ENCODE measurements at regions not wholly inside any gene's neighbourhood (a gene's known extent, or its start where the extent isn't known, plus 50 kb on each side); places are given as distances from the start of the nearest gene placed in this dataset.
A peak's percentile ranks its signal among the peaks of the same experiment; 100 is the strongest.
"Not testable (repeated sequence)": the region's sequence is repeated elsewhere in the genome, so short reads cannot be mapped to it uniquely, and the experiment has no call there.

DNA sequence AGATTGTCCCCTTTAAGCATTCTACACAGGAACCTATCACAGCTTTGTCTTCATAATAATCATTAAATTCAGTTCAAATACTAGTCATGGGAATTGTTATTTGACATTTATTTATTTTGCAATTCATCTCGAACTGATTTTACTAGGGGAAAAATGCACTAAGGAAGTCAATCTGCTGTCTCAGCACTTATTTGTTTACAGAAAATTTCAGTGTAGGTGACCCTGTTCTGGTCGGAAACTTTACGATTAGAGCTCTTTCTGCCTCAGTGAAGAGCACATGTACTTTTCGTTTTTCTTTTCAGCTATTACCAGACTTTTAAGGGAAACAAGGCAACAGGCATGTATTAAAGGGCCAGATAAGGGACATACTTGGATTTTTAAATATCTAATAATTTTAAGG lies 1405.7 kb upstream of the ZEB2 start:
- DNase-seq = no peak

DNA sequence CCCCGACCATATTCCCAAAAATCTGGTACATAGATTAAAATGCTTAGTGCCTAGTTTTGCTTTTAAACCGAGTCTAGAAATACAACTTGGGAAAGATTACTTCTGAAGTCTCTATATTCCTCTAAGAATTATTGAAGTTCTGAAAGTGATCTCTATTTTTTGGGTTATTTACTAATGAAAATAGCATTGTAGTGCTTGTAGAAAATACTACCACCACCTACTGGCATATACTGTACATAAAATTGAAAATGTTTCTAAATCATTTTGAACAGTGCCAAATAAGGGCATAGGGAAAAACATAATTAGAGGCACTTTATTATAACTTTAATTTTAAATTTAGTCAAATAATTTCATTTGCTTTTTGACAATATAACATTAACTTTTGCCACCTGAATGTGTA lies 1399.6 kb upstream of the ZEB2 start:
- no peak for DNase-seq

DNA sequence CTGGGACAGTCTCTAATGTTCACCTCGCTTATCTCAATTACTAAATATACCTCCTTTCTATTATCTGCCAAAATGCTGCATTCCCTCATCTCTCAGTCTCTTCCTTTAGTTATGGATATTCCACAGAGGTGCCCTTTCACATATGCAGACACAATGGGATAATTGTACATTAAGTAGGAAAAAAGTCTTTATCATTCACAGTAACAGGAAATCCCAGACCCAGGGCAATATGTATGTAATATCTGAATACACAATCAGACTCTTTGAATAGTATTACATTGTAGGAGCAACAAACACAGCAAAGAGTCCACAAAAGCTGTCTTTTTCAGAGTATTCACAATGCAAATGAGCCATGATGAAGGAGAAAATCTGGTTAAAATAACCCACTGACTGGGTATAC lies 1399.0 kb upstream of the ZEB2 start:
- DNase-seq = no peak

DNA sequence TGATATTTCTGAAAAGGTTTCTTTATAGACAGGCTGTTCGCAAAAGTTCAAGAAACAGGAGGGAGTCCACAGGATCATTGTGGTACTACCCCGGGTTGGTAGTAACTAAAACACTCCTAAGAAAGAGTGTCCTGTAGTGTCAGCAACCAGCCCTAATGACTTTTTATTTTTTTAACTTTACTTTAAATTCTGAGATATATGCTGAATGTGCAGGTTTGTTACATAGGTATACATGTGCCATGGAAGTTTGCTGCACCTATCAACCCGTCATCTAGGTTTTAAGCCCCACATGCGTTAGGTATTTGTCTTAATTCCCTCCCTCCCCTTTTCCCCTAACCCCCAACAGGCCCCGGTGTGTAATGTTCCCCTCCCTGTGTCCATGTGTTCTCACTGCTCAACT lies 1396.9 kb upstream of the ZEB2 start:
- no peak for DNase-seq

DNA sequence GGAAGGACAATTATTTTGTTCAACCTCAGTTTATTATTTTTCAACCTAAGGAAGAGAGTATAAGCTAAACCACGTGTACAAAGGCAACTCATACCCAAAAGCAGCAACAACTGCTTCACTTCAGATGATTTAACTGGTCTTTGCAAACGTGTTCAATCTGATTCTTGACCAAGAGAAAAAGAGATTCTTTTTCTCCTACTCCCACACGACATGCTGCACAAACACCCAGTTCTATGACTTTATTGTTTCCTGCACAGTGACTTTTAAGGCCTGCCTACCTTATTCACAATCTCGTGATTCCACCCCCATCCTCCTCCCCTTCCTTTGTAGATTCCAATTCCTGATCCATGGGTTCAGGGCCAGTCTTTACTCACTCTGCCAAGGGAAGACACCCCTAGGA lies 1394.8 kb upstream of the ZEB2 start:
- DNase-seq = no peak

DNA sequence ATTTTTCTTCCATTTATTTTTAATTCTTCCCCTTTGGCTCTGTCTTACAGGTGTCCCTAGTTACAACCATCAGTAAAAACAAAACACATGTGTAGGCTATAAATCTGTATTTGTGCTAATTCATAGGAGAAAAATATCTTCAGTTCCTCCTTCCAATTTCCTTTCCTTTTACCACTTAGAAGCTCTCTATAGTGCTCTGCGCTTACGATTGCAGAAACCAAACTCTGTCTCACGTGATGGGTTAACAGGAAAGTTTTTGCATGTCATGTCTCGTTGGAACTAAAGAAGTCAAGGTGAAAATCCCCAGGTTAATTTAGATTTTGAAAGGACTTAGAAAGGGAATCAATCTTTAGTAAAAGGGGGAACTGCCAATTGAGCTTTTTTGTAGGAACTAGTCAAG lies 1390.5 kb upstream of the ZEB2 start:
- DNase-seq = no peak

DNA sequence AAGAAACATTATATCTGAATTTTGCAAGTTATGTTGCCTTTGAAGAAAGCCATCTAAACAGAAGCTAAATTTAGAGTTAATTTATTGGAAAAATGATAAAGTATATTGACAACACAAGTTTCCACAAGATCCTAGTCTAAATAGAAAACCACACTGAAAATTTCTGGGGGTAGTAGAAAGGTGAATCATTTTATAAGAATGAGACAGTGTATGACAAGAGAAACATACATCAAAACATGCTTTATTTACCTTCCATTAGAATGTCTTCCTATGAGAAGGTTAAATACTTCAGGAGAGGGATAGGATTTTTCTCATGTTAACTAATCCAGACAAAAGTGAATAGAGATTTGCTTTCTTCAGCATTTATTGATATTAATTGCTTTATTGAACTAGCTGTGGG lies 1389.8 kb upstream of the ZEB2 start:
- DNase-seq = no peak

DNA sequence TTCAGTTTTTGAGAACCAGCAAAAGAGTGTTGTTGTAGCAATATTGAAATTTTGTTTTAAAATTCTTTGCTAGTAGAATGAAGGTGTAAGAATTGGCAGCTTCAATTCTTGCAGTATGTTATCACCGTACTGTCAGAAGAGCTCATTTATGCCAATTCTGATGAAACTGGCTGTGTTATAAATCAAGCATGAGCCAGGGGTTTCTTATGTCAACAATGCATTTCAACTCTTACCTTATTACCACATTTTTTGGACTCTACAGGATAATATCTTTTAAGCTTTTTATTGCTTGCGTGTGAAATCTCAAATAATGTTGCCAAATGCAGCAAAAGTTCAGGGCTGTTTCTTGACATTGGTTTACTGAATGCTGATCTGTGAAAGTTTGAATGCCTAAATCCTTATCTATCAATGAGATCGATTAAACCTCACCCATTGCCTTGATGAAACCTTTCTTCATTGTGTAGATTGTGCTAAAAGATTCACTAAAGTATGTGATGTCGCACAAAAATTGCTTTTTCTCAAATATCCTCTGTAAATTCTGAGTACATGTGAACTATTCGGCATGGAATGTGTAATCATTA lies 1389.3 kb upstream of the ZEB2 start:
- no peak for DNase-seq

DNA sequence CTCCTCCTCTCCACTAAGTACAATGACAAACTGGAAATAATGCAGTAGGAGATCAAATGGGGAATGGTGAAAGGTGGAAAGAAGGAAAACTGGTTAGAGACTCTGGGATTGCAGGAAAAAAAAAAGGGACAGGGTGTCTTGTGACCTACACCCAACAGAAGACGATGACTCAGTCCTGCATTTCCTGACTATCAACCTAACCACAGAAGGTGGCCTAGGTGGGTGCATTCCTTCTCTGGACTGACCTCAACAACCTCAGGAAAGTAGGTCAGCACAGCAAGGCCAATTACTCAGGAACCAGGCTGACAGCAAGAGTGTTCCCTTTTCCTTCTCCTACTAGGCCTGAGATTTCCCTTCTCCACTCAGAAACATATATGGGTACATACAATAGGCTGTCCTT lies 1386.4 kb upstream of the ZEB2 start:
- DNase-seq = no peak

DNA sequence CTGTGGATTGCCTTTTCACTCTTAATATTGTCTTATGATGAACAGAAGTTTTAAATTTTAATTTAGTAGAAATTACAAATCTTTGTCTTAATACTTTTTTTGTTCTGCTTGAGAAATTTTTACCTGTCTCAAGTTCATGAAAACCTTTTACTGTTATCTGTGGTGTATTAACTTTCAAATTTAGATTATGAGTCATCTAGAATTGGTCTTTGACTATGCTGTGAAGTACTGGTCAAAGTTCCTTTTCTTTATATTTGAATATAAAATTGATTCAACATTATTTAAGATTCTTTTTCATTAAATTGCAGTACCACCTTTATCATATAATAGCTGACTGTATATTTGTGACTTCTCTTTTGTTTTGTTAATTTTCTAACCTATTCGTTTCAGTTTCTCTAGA lies 1385.5 kb upstream of the ZEB2 start:
- DNase-seq = no peak

DNA sequence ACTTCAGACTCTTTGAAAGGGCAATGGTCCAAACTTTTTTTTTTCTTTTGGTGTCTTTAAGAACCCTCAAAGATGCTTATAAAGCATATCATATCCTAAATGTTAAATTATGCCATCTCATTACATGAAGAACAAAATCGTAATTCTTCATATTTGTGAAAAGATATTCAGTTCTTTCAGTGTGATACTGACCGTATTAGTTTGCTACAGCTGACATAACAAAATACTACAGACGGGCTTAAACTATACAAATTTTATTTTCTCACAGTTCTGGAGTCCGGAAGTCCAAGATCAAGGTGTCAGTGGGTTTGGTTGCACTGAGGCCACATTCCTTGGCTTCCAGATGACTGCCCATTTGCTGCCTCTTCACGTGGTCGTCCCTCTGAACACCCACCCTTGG lies 1377.2 kb upstream of the ZEB2 start:
- no peak for DNase-seq

DNA sequence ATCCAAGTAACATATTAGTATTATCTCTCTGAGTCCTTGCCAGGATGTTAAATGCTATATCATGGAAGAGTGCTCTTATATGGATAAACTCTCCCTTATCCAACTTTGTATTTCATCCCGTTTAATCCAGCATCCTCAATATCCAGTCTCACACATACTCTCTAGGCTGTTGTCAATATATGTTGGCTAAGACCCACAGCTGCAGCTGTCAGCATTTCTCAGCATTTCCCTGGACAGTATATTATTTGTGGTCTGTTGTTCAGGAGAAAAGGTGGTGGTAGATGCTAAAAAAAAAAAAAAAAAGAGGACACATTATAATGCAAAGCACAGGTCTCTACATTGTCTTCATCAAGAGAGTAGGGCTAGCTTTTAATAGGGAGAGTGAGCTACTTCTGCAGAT lies 1368.0 kb upstream of the ZEB2 start:
- DNase-seq = no peak

DNA sequence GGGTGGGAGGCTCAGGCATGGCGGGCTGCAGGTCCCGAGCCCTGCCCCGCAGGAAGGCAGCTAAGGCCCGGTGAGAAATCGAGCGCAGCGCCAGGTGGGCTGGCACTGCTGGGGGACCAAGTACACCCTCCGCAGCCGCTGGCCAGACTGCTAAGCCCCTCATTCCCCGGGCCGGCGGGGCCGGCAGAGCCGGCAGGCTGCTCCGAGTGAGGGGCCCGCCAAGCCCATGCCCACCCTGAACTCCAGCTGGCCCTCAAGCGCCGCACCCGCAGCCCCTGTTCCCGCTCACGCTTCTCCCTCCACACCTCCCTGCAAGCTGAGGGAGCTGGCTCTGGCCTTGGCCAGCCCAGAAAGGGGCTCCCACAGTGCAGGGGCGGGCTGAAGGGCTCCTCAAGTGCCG lies 1361.1 kb upstream of the ZEB2 start:
- DNase-seq = not testable (repeated sequence)

DNA sequence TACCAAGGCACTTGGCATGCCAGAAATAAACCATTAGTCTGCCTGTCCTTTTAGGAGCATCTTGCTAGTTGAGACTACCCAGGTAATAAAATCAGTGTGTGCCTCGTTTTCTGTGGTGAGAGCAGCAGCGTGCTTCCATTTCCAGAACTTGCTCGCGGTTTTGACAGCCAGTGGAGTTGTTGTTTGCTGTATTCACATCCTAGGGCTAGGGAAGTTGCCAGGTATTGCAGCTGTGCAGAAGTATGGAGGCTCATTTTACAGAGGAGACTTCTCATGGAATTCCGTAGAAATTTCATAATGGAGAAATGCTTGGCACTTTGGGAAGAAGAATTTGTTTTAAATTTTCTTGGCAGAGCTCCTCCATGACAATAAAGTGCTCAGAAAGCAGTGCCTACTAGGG lies 1355.1 kb upstream of the ZEB2 start:
- no peak for DNase-seq

DNA sequence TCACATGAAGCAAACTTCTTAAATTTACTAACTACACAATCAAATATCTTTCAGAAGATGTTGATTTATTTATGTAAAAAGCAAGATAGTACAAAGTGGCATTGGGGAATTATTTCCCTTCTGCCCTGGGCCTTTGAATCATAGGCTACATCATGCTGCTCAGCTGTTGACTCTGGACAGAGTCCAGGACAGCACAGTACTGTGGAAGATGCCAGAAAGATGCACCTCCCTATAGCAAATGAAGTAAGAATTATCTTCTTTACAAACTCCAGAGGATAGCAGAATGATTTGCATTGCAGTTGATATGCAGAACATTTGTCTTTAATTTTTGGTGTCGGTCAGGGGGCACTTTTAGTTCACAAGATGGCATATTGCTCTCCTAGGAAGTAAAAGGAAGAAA lies 1354.5 kb upstream of the ZEB2 start:
- DNase-seq = no peak

DNA sequence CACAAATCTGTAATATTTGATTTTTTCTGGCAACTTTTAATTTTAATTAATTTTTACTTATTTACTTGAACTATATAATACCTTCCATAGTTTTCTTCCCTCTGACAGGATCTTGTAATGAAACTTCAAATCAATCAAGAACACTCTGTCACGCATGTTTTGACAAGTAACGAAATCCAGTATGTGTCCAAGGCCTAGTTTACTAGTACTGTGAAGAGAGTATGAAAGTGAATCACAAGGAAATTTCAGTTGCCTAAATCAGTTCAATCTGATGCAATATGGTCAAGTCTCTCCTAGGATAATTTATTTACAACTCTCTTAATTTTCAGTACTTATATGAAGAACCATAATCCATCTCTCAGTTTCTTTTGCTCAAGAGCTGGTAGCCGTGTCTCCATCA lies 1344.6 kb upstream of the ZEB2 start:
- no peak for DNase-seq

DNA sequence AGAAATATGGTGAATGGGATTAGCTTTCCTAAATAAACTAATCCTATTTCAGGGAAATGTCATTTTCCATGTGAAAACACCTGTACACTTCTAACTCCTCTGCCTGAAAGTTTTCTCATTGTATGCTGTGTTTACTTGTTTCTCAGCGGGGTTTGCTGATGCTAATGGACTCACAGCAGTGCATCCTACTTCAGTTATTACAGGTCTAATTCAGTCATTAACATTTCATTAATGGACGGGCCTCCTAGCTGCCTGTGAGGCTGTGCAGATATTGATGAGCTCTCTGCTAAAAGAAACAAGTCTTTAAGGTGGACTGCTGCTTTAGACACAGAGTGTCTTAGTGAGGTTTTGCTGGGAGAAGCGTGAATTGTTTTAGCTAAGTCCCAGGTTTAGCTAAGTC lies 1342.0 kb upstream of the ZEB2 start:
- peak; percentile 18 for DNase-seq

DNA sequence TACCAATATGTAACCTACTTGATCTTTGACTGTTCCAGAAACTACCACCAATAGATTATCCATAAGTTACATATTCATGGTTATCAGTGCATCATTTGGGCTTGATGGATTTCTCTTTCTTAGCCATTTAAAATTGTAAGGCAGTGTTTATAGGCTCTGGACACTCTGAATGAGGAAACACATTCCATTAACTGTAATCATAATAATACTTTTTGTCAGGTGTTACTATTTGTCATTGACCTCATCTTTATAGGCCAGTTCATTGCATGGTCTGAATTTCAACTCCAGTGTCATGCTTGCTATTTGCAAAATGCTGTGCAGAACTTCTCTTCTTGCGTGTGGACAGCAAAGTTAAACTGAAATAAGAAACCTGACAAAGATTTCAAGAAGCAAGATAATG lies 1340.2 kb upstream of the ZEB2 start:
- DNase-seq = no peak

DNA sequence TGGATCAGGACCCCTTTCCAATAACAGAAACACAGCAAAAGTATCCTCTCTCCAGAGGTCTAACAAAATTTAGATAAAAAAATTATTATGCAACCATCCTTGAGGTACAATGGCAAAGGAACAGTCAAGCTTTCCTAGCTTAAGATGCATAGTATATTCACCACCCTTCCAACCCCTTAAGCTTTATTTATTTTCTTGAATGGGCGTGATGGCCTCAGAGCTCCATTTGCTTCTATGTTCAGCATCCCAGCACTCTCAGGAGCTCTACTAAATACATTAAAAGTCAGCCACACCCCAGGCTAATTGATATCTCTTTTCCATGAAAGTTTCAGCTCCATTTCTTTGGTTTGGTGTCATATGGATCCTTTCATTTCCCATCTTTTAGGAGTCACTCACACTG lies 1335.2 kb upstream of the ZEB2 start:
- no peak for DNase-seq

DNA sequence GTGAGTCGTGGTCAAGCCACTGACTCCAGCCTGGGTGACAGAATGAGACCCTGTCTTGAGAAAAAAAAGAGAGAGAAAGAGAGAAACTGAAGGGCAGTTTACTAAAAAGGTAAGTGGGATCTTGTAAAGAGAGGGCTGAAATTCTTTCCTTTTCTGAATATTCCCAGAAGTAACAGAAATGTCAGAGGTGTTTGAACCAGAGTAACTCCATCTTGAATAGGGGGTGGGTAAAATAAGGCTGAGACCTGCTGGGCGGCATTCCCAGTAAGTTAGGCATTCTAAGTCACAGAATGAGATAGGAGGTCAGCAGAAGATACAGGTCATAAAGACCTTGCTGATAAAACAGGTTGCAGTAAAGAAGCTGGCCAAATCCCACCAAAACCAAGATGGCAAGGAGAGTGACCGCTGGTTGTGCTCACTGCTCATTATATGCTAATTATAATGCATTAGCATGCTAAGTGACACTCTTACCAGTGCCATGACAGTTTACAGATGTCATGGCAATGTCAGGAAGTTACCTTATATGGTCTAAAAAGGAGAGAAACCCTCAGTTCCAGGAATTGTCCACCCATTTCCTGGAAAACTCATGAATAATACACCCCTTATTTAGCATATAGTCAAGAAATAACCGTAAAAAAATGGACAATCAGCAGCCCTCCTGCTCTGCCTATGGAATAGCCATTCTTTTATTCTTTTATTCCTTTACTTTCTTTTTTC lies 1334.3 kb upstream of the ZEB2 start:
- no peak for DNase-seq

DNA sequence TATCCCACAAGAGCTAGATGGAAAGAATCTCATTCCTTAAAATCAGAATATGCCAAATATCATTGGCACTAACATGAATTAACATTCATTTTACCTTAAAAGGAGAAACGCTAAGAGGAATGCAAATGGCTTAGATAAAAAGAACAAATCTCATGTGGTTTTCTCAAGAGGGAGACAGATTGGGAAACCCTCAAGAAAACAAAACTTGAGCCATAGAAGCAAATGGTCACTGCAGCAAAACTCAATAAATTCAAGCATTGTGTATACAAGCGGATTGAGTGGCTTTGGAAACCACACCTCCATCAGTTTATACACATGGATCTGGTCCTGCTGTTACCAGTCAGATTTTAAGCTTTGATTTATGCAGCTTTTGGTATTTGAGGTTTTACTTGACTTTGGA lies 1331.8 kb upstream of the ZEB2 start:
- no peak for DNase-seq

DNA sequence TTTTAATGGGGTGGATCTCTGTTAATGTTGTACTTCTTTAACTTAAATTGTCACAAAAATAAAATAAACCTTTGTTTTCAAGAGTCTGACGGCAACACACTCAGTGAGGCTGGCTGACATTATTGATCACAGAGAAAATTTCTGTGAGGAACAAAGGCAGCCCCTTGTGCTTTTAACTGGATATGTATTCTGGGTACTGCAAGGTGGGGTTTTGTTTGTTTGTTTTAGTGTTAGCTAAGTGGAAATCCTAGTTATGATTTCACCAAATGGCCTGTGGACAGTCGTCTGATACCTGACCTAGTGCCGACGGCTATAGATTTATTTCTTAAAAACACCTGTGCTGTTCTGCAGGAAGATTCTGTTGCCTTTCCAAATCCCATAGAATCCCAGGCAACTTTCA lies 1329.5 kb upstream of the ZEB2 start:
- DNase-seq = no peak

DNA sequence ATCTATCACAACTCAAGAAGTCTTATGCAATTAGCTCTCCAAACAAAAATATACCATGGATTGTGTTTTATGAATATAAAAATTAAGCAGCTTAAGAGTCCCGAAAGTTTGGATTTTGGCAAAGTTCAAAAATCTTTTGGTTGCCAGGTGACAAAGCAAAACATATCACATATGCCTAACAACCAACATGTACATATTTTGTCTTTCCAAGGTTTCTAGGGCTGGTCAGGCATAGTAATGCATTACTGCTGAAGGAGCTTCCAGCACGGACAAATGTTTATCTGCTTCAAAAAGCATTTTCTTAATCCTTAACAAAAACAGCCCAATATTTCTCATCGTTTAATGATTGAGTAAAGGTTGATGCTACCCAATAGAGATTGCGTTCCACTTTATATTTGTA lies 1327.1 kb upstream of the ZEB2 start:
- DNase-seq = no peak

DNA sequence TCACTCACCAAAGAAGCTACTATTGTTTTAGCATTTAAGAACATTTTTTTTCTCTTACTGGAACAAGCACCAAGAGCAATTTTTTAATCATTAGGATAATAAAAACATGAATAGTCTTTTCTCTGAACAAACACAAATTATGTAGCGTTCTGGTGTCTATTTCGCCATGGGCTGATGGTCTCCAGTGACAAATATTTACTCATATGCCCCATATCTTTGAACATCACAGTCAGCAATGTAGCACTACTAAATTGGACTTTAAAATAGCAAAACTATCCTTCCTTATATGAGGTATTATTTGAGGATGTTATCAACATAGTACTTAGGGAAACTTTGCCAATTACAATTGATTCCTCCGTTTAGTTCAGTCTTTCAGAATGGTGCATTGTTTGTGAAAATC lies 1326.0 kb upstream of the ZEB2 start:
- no peak for DNase-seq

DNA sequence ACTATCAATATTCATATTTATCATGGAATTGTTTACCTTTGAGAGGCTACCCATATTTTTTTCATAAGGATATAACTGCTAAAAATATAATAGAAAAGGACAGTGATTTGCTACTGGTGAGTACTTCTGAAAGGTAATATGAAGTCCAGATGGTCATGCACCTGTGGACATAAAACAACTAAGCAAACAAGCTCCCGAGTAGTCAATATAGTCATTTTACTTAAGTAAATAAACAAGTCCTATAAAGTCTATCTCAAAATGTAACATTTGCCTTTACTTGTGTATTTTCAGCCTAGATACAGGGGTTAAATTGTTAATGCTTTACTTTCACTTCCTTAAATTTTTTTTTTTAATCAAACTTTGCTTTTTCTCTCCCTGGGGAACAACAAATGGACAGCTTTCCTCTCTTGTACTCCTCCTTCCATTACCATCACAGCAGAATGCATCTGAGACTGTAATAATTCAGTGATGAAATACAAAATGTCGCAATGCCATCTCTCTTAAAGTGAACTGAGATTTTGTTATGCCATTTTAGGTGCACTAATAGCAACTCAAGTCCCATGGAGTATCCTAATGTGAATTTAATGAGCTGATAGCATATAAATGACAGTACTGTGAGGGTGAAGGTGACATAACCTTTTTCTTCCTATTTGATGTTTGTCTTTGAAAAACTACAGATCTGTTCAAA lies 1325.4 kb upstream of the ZEB2 start:
- DNase-seq = no peak

All from NCI-H82 (cell line).